ENCODE measurements at regions not wholly inside any gene's neighbourhood (a gene's known extent, or its start where the extent isn't known, plus 50 kb on each side); places are given as distances from the start of the nearest gene placed in this dataset.

- TF ChIP-seq CTCF (IDR thresholded peaks at IDR 0.05; ENCODE audit: poor library complexity) (no peak), EZH2phosphoT487 (IDR thresholded peaks at IDR 0.05; ENCODE audit: low read depth, severe bottlenecking, unreplicated experiment) (no peak), EZH2 (IDR thresholded peaks at IDR 0.05; ENCODE audit: borderline replicate concordance) (no peak)
These were observed 203.5 kb downstream of the CBLN1 start for GRCh38 chr16:49078104-49078503.

All from hepatocyte (in vitro differentiated cells).